Trophoblast cell (in vitro differentiated cells and primary cell): ENCODE measurements at regions not wholly inside any gene's neighbourhood (a gene's known extent, or its start where the extent isn't known, plus 50 kb on each side); places are given as distances from the start of the nearest gene placed in this dataset.

Experiments
- DNase-seq, 2 donors: peaks; one replicate each; pipeline ENCODE4 v3.0.0-alpha.2; 2016
- H2AFZ ChIP-seq: 2 replicates; pipeline ENCODE4 v1.6.1; 2013; ENCODE audit warnings: low read length, moderate library complexity, mild to moderate bottlenecking; ENCODE audit not compliant: insufficient read depth, poor library complexity
- H2AK5ac ChIP-seq: 2 replicates; pipeline ENCODE4 v1.6.1; 2013; ENCODE audit warnings: mild to moderate bottlenecking, low read length
- H2BK120ac ChIP-seq: 2 replicates; pipeline ENCODE4 v1.6.1; 2013; ENCODE audit warnings: low read length, mild to moderate bottlenecking, moderate library complexity; ENCODE audit not compliant: insufficient read depth, poor library complexity
- H2BK12ac ChIP-seq: 2 replicates; pipeline ENCODE4 v1.6.1; 2013; ENCODE audit warnings: mild to moderate bottlenecking, low read length, moderate library complexity
- H2BK5ac ChIP-seq: 2 replicates; pipeline ENCODE4 v1.6.1; 2013; ENCODE audit warnings: low read length, low read depth, moderate library complexity, mild to moderate bottlenecking; ENCODE audit not compliant: poor library complexity
- H3K14ac ChIP-seq: 2 replicates; pipeline ENCODE4 v1.6.1; 2013; ENCODE audit warnings: mild to moderate bottlenecking, low read length
- H3K18ac ChIP-seq: 2 replicates; pipeline ENCODE4 v1.6.1; 2013; ENCODE audit warnings: mild to moderate bottlenecking, low read length
- H3K23ac ChIP-seq: 2 replicates; pipeline ENCODE4 v1.6.1; 2013; ENCODE audit warnings: low read length
- H3K27ac ChIP-seq: 2 replicates; pipeline ENCODE4 v1.5.1; 2013; ENCODE audit warnings: low read depth, mild to moderate bottlenecking, inconsistent platforms, low read length, moderate library complexity
- H3K27me3 ChIP-seq: 2 replicates; pipeline ENCODE4 v1.6.1; 2013; ENCODE audit warnings: inconsistent platforms, mild to moderate bottlenecking, low read length, moderate library complexity; ENCODE audit not compliant: insufficient read depth
- H3K36me3 ChIP-seq, 2 experiments: 1 replicate in 1 of 2; 2 replicates in 1 of 2; pipeline ENCODE4 v1.6.1; 2013; ENCODE audit warnings: low read length in 2 of 2, mild to moderate bottlenecking in 2 of 2, moderate library complexity in 1 of 2; ENCODE audit not compliant: insufficient read depth in 2 of 2, control insufficient read depth in 1 of 2
- H3K4ac ChIP-seq: 2 replicates; pipeline ENCODE4 v1.6.1; 2013; ENCODE audit warnings: low read depth, mild to moderate bottlenecking, low read length, moderate library complexity
- H3K4me1 ChIP-seq, 2 experiments: 1 replicate in 1 of 2; 2 replicates in 1 of 2; pipeline ENCODE4 v1.6.1; 2013; ENCODE audit warnings: low read length in 2 of 2, mild to moderate bottlenecking in 2 of 2, moderate library complexity in 1 of 2; ENCODE audit not compliant: insufficient read depth in 2 of 2, control insufficient read depth in 1 of 2
- H3K4me2 ChIP-seq: 2 replicates; pipeline ENCODE4 v1.6.1; 2013; ENCODE audit warnings: inconsistent platforms, mild to moderate bottlenecking, low read length, moderate library complexity
- H3K4me3 ChIP-seq: 2 replicates; pipeline ENCODE4 v1.5.1; 2013; ENCODE audit warnings: mild to moderate bottlenecking, low read depth, low read length, inconsistent platforms
- H3K79me1 ChIP-seq: one replicate; pipeline ENCODE4 v1.6.1; 2013; ENCODE audit warnings: low read length
- H3K79me2 ChIP-seq: 2 replicates; pipeline ENCODE4 v1.6.1; 2013; ENCODE audit warnings: low read length, mild to moderate bottlenecking; ENCODE audit not compliant: control insufficient read depth, insufficient read depth, poor library complexity
- H3K9ac ChIP-seq: 2 replicates; pipeline ENCODE4 v1.6.1; 2013; ENCODE audit warnings: mild to moderate bottlenecking, low read length
- H3K9me3 ChIP-seq: 2 replicates; pipeline ENCODE4 v1.6.1; 2013; ENCODE audit warnings: low read depth, mild to moderate bottlenecking, control low read depth, inconsistent platforms, low read length; ENCODE audit not compliant: insufficient read depth
- H4K12ac ChIP-seq: 2 replicates; pipeline ENCODE4 v1.6.1; 2013; ENCODE audit warnings: low read depth, mild to moderate bottlenecking, low read length, moderate library complexity
- H4K8ac ChIP-seq: 2 replicates; pipeline ENCODE4 v1.6.1; 2013; ENCODE audit warnings: low read depth, mild to moderate bottlenecking, low read length, moderate library complexity
- H4K91ac ChIP-seq: one replicate; pipeline ENCODE4 v1.6.1; 2013; ENCODE audit warnings: low read depth, mild to moderate bottlenecking, low read length, moderate library complexity
- WGBS: extraction: QIAGEN DNeasy Blood & Tissue Kit; methylation state at CpG from one replicate; pipeline ENCODE4 v1.1.7; 2013; ENCODE audit warnings: missing lambda C conversion rate; ENCODE audit not compliant: insufficient read length, insufficient coverage; ENCODE audit errors: extremely low coverage; 5-methylcytosine and 5-hydroxymethylcytosine counted together

- no peaks in the 10 kb centered on the region for H3K36me3 ChIP-seq
- H3K9ac ChIP-seq, result no peak overlapping the region
- no peak overlapping the region for H4K12ac ChIP-seq
- DNase-seq, result peak; percentile 20 to 72
- H2BK120ac ChIP-seq, result no peak overlapping the region
- H2AFZ ChIP-seq, result no peak overlapping the region
- H2AK5ac ChIP-seq, result no peak overlapping the region
- WGBS, result no CpG with 5 or more reads among the region's 1 CpG
- H3K4ac ChIP-seq, result no peak overlapping the region
- no peak overlapping the region for H2BK5ac ChIP-seq
- H4K91ac ChIP-seq, result no peak overlapping the region
- H4K8ac ChIP-seq, result no peak overlapping the region
- no peak overlapping the region for H2BK12ac ChIP-seq
- no peaks in the 10 kb centered on the region for H3K4me1 ChIP-seq
- no peak overlapping the region for H3K4me2 ChIP-seq
- H3K27me3 ChIP-seq, result no peaks in the 10 kb centered on the region
- H3K79me1 ChIP-seq, result no peaks in the 10 kb centered on the region
- H3K18ac ChIP-seq, result no peak overlapping the region
- H3K27ac ChIP-seq, result no peak overlapping the region
- H3K79me2 ChIP-seq, result no peaks in the 10 kb centered on the region
- H3K23ac ChIP-seq, result no peak overlapping the region
- no peaks in the 10 kb centered on the region for H3K9me3 ChIP-seq
- H3K4me3 ChIP-seq, result no peak overlapping the region
- no peak overlapping the region for H3K14ac ChIP-seq
Observed at GRCh38 chr6:105568751-105569150, 165.9 kb upstream of the PREP start.

GRCh38 chr6:105568142-105568541, 165.3 kb upstream of the PREP start:
- Histone ChIP-seq H3K79me1 (no peaks in the 10 kb centered on the region), H3K9ac (no peak overlapping the region), H3K4ac (no peak overlapping the region), H3K9me3 (no peaks in the 10 kb centered on the region), H2BK5ac (no peak overlapping the region), H3K23ac (no peak overlapping the region), H3K27me3 (no peaks in the 10 kb centered on the region), H2AFZ (no peak overlapping the region), H3K14ac (no peak overlapping the region), H4K12ac (no peak overlapping the region), H3K4me2 (no peak overlapping the region), H2BK12ac (no peak overlapping the region), H3K4me1 (no peaks in the 10 kb centered on the region), H3K18ac (no peak overlapping the region), H2BK120ac (no peak overlapping the region), H4K91ac (no peak overlapping the region), H3K27ac (no peak overlapping the region), H4K8ac (no peak overlapping the region), H3K36me3 (no peaks in the 10 kb centered on the region), H3K79me2 (no peaks in the 10 kb centered on the region), H2AK5ac (no peak overlapping the region), H3K4me3 (no peak overlapping the region)
- DNase-seq, result peak; percentile 12 to 43
- WGBS, result no CpG with 5 or more reads among the region's 2 CpGs

GRCh38 chr6:105567140-105567539, 164.3 kb upstream of the PREP start:
- no peaks in the 10 kb centered on the region for H3K27me3 ChIP-seq
- no peak for DNase-seq
- no peaks in the 10 kb centered on the region for H3K36me3 ChIP-seq
- no peak overlapping the region for H3K4me2 ChIP-seq
- no peak overlapping the region for H2AFZ ChIP-seq
- H3K23ac ChIP-seq, result no peak overlapping the region
- no peak overlapping the region for H3K14ac ChIP-seq
- no peak overlapping the region for H4K91ac ChIP-seq
- H2AK5ac ChIP-seq, result no peak overlapping the region
- no peak overlapping the region for H3K4me3 ChIP-seq
- no peak overlapping the region for H2BK12ac ChIP-seq
- no peaks in the 10 kb centered on the region for H3K4me1 ChIP-seq
- no peak overlapping the region for H2BK120ac ChIP-seq
- H3K79me1 ChIP-seq, result no peaks in the 10 kb centered on the region
- H3K79me2 ChIP-seq, result no peaks in the 10 kb centered on the region
- H2BK5ac ChIP-seq, result no peak overlapping the region
- no peak overlapping the region for H3K9ac ChIP-seq
- H3K9me3 ChIP-seq, result no peaks in the 10 kb centered on the region
- H3K27ac ChIP-seq, result no peak overlapping the region
- H3K4ac ChIP-seq, result no peak overlapping the region
- H3K18ac ChIP-seq, result no peak overlapping the region
- H4K8ac ChIP-seq, result no peak overlapping the region
- WGBS, result no CpG with 5 or more reads among the region's 4 CpGs
- no peak overlapping the region for H4K12ac ChIP-seq

DNA sequence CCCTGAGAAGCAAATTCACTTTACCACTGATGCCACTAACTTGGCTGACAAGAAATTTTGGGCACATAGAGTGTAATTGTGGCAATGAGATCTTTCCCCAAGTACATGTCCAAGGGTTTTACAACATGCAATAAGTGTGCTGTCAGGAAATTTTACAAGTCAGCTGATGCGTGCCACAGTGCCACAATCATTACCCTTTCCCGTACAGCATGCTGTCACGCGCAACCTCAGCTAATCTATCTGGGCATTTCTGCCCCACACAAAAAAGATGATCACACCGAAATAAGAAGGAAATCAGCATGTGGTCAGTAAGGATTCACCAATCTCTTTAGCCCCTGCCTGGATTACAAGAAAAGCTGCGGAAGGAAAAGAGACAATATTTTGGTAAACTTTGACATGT, 163.6 kb upstream of the PREP start:
- no peak for DNase-seq
- Histone ChIP-seq H4K12ac (no peak overlapping the region), H3K4ac (no peak overlapping the region), H2AK5ac (no peak overlapping the region), H2BK120ac (no peak overlapping the region), H3K79me2 (no peaks in the 10 kb centered on the region), H3K23ac (no peak overlapping the region), H3K36me3 (no peaks in the 10 kb centered on the region), H3K9me3 (no peaks in the 10 kb centered on the region), H2BK5ac (no peak overlapping the region), H4K91ac (no peak overlapping the region), H3K27ac (no peak overlapping the region), H4K8ac (no peak overlapping the region), H3K14ac (no peak overlapping the region), H3K4me2 (no peak overlapping the region), H3K4me3 (no peak overlapping the region), H3K79me1 (no peaks in the 10 kb centered on the region), H3K27me3 (no peaks in the 10 kb centered on the region), H2AFZ (no peak overlapping the region), H3K4me1 (no peaks in the 10 kb centered on the region), H2BK12ac (no peak overlapping the region), H3K18ac (no peak overlapping the region), H3K9ac (no peak overlapping the region)
- no CpG with 5 or more reads among the region's 6 CpGs for WGBS
